IMR-90 (cell line): ENCODE measurements at regions not wholly inside any gene's neighbourhood (a gene's known extent, or its start where the extent isn't known, plus 50 kb on each side); places are given as distances from the start of the nearest gene placed in this dataset.

ENCODE experiments used
- ATAC-seq: fragments of 200-7000 bp; cut with Tn5 transposase; 2 replicates; pipeline ENCODE4 v1.9.1; 2020; ENCODE audit warnings: low read depth, mild to moderate bottlenecking, moderate library complexity
- BruUV-seq: library from RNA; stranded (reverse); fragments of 400-500 nt; replicated peaks from 2 replicates; lab custom pipeline; 2021; lab: Mats Ljungman, UMichigan
- CTCF ChIA-PET: fragments of 300-600 bp; formaldehyde crosslinking; extraction: SDS; loops from one replicate; lab custom pipeline; 2021; ENCODE audit warnings: antibody characterized with exemption; lab: Yijun Ruan, JAX
- POLR2A ChIA-PET: fragments of 300-600 bp; sonication (Branson Sonifier 250); formaldehyde crosslinking; loops from one replicate; lab custom pipeline; 2022; ENCODE audit warnings: antibody characterized with exemption; ENCODE audit not compliant: unreplicated experiment; lab: Charles Lee
- DNase-seq: peaks from one replicate; pipeline ENCODE4 v3.0.0; 2013
- H2AFZ ChIP-seq: replicated peaks from 2 replicates; pipeline ENCODE3; 2013; ENCODE audit warnings: low read length, mild to moderate bottlenecking; ENCODE audit not compliant: poor library complexity
- H2AK5ac ChIP-seq: 2 replicates; pipeline ENCODE4 v1.6.1; 2013; ENCODE audit warnings: low read depth, low read length, inconsistent platforms
- H2AK9ac ChIP-seq: replicated peaks from 2 replicates; pipeline ENCODE3; 2013; ENCODE audit warnings: mild to moderate bottlenecking, low read depth, low read length, moderate library complexity; ENCODE audit not compliant: poor library complexity
- H2BK120ac ChIP-seq: 2 replicates; pipeline ENCODE4 v1.6.1; 2013; ENCODE audit warnings: low read depth, low read length, inconsistent platforms
- H2BK15ac ChIP-seq: 3 replicates; pipeline ENCODE4 v1.6.1; 2013; ENCODE audit warnings: low read depth, low read length, inconsistent platforms
- H2BK20ac ChIP-seq: 2 replicates; pipeline ENCODE4 v1.6.1; 2013; ENCODE audit warnings: low read depth, mild to moderate bottlenecking, inconsistent platforms, low read length, moderate library complexity
- H2BK5ac ChIP-seq: 2 replicates; pipeline ENCODE4 v1.6.1; 2013; ENCODE audit warnings: mild to moderate bottlenecking, low read depth, low read length, inconsistent platforms; ENCODE audit not compliant: poor library complexity, severe bottlenecking
- H3K14ac ChIP-seq: replicated peaks from 2 replicates; pipeline ENCODE4 v1.6.1; 2013; ENCODE audit warnings: low read depth, low read length, inconsistent platforms
- H3K18ac ChIP-seq: 2 replicates; pipeline ENCODE4 v1.6.1; 2013; ENCODE audit warnings: low read depth, low read length, control low read depth
- H3K23ac ChIP-seq: 2 replicates; pipeline ENCODE4 v1.6.1; 2013; ENCODE audit warnings: low read depth, low read length, inconsistent platforms
- H3K27ac ChIP-seq: 2 replicates; pipeline ENCODE4 v1.5.1; 2013; ENCODE audit warnings: mild to moderate bottlenecking, control low read depth, low read length; ENCODE audit not compliant: insufficient read depth
- H3K27me3 ChIP-seq: 2 replicates; pipeline ENCODE4 v1.6.1; 2013; ENCODE audit warnings: low read length; ENCODE audit not compliant: control insufficient read depth, insufficient read depth
- H3K36me3 ChIP-seq: 2 replicates; pipeline ENCODE4 v1.6.1; 2013; ENCODE audit warnings: low read length, mixed read lengths; ENCODE audit not compliant: control insufficient read depth, insufficient read depth
- H3K4ac ChIP-seq: 2 replicates; pipeline ENCODE4 v1.6.1; 2013; ENCODE audit warnings: low read depth, low read length, inconsistent platforms
- H3K4me1 ChIP-seq: 2 replicates; pipeline ENCODE4 v1.6.1; 2013; ENCODE audit warnings: low read length, mixed read lengths; ENCODE audit not compliant: control insufficient read depth, insufficient read depth
- H3K4me2 ChIP-seq: 2 replicates; pipeline ENCODE4 v1.6.1; 2013; ENCODE audit warnings: low read depth, mild to moderate bottlenecking, control low read depth, low read length, moderate library complexity
- H3K4me3 ChIP-seq: 2 replicates; pipeline ENCODE4 v1.5.1; 2013; ENCODE audit warnings: low read depth, mild to moderate bottlenecking, control low read depth, low read length, moderate library complexity; ENCODE audit not compliant: insufficient read depth
- H3K56ac ChIP-seq: 2 replicates; pipeline ENCODE4 v1.6.1; 2013; ENCODE audit warnings: low read length, inconsistent platforms; ENCODE audit not compliant: insufficient read depth; ENCODE audit errors: extremely low read depth
- H3K79me1 ChIP-seq, 2 experiments: 2 replicates each; pipeline ENCODE4 v1.6.1; 2013; ENCODE audit warnings: low read length in 2 of 2, inconsistent platforms in 1 of 2, low read depth in 1 of 2
- H3K9ac ChIP-seq: 2 replicates; pipeline ENCODE4 v1.6.1; 2013; ENCODE audit warnings: low read depth, low read length, control low read depth
- H3K9me1 ChIP-seq: 2 replicates; pipeline ENCODE4 v1.6.1; 2013; ENCODE audit warnings: low read length, inconsistent platforms; ENCODE audit not compliant: insufficient read depth
- H3K9me3 ChIP-seq: 2 replicates; pipeline ENCODE4 v1.6.1; 2013; ENCODE audit warnings: low read length; ENCODE audit not compliant: control insufficient read depth, insufficient read depth
- H4K20me1 ChIP-seq: 2 replicates; pipeline ENCODE4 v1.6.1; 2013; ENCODE audit warnings: low read length, inconsistent platforms; ENCODE audit not compliant: insufficient read depth
- H4K5ac ChIP-seq: 2 replicates; pipeline ENCODE4 v1.6.1; 2013; ENCODE audit warnings: mild to moderate bottlenecking, low read depth, low read length, control low read depth
- H4K8ac ChIP-seq, 2 experiments: 2 replicates each; pipeline ENCODE4 v1.6.1; 2013; ENCODE audit warnings: low read depth in 2 of 2, low read length in 2 of 2, control low read depth in 1 of 2, inconsistent platforms in 1 of 2
- H4K91ac ChIP-seq: 2 replicates; pipeline ENCODE4 v1.6.1; 2013; ENCODE audit warnings: low read depth, low read length, inconsistent platforms; ENCODE audit not compliant: insufficient read depth
- NFE2L2 ChIP-seq: fragments of 150-350 bp; IDR thresholded peaks from 2 replicates; pipeline ENCODE4 v1.6.1; 2016; ENCODE audit warnings: low read depth, mild to moderate bottlenecking, low read length
- WGBS, 2 experiments: methylation state at CpG; one replicate each; pipeline versions ENCODE4 v1.1.5 to v1.1.7; 2013; ENCODE audit warnings: missing lambda C conversion rate in 2 of 2; ENCODE audit not compliant: insufficient read length in 1 of 2; ENCODE audit errors: extremely low coverage in 2 of 2; 5-methylcytosine and 5-hydroxymethylcytosine counted together
- dilution Hi-C: fragments of 300-500 bp; cut with HindIII; formaldehyde crosslinking; loops from one replicate; pipeline ENCODE4 v1.14.3; 2018; ENCODE audit warnings: low sequenced_read_pairs; ENCODE audit not compliant: unreplicated experiment
- in situ Hi-C: fragments of 300-500 bp; cut with MboI; formaldehyde crosslinking; loops from 3 replicates; pipeline ENCODE4 v1.14.3; 2019; ENCODE audit warnings: low sequenced_read_pairs, inconsistent platforms, mixed read lengths
- intact Hi-C: fragments of 100-400 bp; cut with micrococcal nuclease; formaldehyde crosslinking; loops from 2 replicates; pipeline ENCODE4 v1.10.0; 2022

DNA sequence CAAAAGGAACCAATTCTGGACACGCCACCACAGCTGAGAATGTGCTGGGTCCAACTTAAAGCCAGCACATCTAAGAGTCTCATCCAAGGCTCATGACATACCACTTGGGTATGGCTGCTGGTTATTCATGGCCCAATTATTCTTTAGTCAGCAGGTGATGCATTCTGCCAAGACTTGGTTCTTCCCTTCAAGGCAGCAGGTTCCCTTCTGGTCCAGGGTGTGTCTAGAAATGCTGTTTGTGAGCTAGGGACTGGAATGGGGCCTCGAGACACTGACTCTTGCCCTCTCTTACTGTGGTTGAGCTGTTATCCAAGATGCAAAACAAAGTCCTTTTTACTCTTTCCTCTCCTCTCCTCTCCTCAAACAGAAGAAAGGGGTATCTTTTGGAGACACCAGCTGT is 522.6 kb downstream of the HINT1 start:
- Histone ChIP-seq H4K91ac (no peak overlapping the region), H3K79me1 (no peaks in the 10 kb centered on the region), H4K8ac (no peak overlapping the region), H2AK9ac (no peak overlapping the region), H2AK5ac (no peak overlapping the region), H3K4me2 (no peak overlapping the region), H3K9ac (no peak overlapping the region), H3K27me3 (no peaks in the 10 kb centered on the region), H3K4me1 (no peaks in the 10 kb centered on the region), H3K9me3 (peaks cover 13% of the 10 kb centered on the region), H2AFZ (no peak overlapping the region), H3K18ac (no peak overlapping the region), H3K4me3 (no peak overlapping the region), H3K9me1 (no peaks in the 10 kb centered on the region), H3K36me3 (no peaks in the 10 kb centered on the region), H2BK5ac (no peak overlapping the region), H3K56ac (no peak overlapping the region), H3K27ac (no peak overlapping the region), H4K5ac (no peak overlapping the region), H4K20me1 (no peaks in the 10 kb centered on the region), H3K14ac (no peak overlapping the region), H2BK120ac (no peak overlapping the region), H3K23ac (no peak overlapping the region), H2BK15ac (no peak overlapping the region), H2BK20ac (no peak overlapping the region), H3K4ac (no peak overlapping the region)
- WGBS, 2 experiments, result no CpG with 5 or more reads among the region's 2 CpGs
- BruUV-seq, result no TSS peak
- no peak for TF ChIP-seq NFE2L2
- ChIA-PET CTCF (no interaction called here), POLR2A (interaction anchor here (0.6 kb wide), 1 partner anchor 209 kb away, joined by 5 read pairs; no protein-coding TSS in a partner anchor)
- DNase-seq (no peak), ATAC-seq (no peak)
- dilution Hi-C loops (no loop called here), in situ Hi-C loops (no loop called here), intact Hi-C loops (no loop called here)
